Transverse colon (tissue), 3 donors: ENCODE measurements at regions not wholly inside any gene's neighbourhood (a gene's known extent, or its start where the extent isn't known, plus 50 kb on each side); places are given as distances from the start of the nearest gene placed in this dataset.

Source experiments
- POLR2A ChIP-seq: fragments of 450-650 bp; IDR thresholded peaks from one replicate; pipeline ENCODE4 v1.6.1; 2016; ENCODE audit warnings: antibody characterized with exemption, mild to moderate bottlenecking, moderate library complexity
- TF ChIP-seq, protein P1 (sequence below), 5 experiments: fragments of 200-600 bp in 3 of 5; fragments of 450-650 bp in 2 of 5; sonication (generic) in 3 of 5; IDR thresholded peaks; 1 replicate in 2 of 5; 2 replicates in 3 of 5; pipeline ENCODE4 v1.5.1; 2016 to 2017; ENCODE audit warnings: antibody characterized with exemption in 5 of 5, inconsistent platforms in 3 of 5, mild to moderate bottlenecking in 2 of 5, moderate library complexity in 1 of 5

DNA sequence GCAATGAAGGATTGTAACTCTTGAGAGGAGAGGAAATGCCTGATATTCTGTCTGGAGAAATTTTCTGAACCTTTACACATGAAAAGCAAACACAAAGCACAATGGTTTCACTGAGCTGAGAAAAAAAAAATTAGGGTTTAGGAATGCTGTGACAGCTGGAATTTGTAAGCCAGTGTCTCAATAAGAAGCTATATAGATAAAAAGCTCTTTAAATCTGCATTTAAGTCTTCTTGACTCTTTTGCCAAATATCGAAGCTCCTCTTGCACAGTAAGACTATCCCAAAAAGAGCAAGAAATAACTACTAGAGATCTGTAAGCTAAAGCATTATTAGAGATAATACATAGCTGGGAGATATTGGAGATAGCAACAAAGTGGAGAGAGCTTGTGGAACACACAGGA is 1334.0 kb upstream of the CITED2 start:
- TF ChIP-seq, protein P1, sequence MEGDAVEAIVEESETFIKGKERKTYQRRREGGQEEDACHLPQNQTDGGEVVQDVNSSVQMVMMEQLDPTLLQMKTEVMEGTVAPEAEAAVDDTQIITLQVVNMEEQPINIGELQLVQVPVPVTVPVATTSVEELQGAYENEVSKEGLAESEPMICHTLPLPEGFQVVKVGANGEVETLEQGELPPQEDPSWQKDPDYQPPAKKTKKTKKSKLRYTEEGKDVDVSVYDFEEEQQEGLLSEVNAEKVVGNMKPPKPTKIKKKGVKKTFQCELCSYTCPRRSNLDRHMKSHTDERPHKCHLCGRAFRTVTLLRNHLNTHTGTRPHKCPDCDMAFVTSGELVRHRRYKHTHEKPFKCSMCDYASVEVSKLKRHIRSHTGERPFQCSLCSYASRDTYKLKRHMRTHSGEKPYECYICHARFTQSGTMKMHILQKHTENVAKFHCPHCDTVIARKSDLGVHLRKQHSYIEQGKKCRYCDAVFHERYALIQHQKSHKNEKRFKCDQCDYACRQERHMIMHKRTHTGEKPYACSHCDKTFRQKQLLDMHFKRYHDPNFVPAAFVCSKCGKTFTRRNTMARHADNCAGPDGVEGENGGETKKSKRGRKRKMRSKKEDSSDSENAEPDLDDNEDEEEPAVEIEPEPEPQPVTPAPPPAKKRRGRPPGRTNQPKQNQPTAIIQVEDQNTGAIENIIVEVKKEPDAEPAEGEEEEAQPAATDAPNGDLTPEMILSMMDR (IDR thresholded peaks at IDR 0.05): no peak
- TF ChIP-seq POLR2A: no peak
